H7 (cell line): ENCODE measurements at regions not wholly inside any gene's neighbourhood (a gene's known extent, or its start where the extent isn't known, plus 50 kb on each side); places are given as distances from the start of the nearest gene placed in this dataset.

Source experiments
- DNase-seq: peaks from one replicate; pipeline ENCODE4 v3.0.0; 2012
- H3K27me3 ChIP-seq: 2 replicates; pipeline ENCODE4 v1.6.0; 2011; ENCODE audit warnings: mild to moderate bottlenecking, low read length; ENCODE audit not compliant: control insufficient read depth, insufficient read depth
- H3K36me3 ChIP-seq: replicated peaks from 2 replicates; pipeline ENCODE4 v1.5.1; 2011; ENCODE audit warnings: low read length; ENCODE audit not compliant: control insufficient read depth, insufficient read depth
- H3K4me3 ChIP-seq: 2 replicates; pipeline ENCODE4 v1.5.1; 2011; ENCODE audit warnings: low read depth, mild to moderate bottlenecking, control low read depth, low read length, moderate library complexity; ENCODE audit not compliant: insufficient read depth

DNA sequence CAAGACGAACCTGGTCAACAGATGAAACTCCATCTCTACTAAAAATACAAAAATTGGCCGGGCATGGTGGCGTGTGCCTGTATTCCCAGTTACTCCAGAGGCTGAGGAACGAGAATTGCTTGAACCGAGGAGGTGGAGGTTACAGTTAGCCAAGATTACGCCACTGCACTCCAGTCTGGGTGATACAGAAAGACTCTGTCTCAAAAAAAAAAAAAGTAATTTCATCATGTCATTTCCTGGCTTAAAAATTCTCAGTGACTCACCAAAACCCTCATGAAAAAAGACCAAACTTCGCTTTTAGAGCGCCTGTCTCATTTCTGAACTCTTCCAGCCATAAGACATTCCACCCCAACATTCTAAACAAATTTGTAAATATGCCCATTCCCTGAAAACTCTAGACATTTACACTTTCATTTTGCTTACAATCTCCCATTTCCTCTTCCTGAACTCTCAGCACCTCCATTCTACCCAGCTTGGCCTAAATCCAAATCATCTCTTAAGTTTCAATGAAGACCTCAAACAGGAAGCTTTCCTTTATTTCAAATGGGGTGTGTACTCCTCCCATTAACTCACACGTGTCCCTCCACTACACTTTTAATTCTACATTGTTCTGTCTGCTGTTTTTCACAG lies 50.5 kb upstream of the PRRC2C start:
- no peak for DNase-seq
- Histone ChIP-seq H3K27me3 (no peaks in the 10 kb centered on the region), H3K4me3 (no peak overlapping the region), H3K36me3 (no peaks in the 10 kb centered on the region)
